D341Med (cell line): ENCODE measurements at regions not wholly inside any gene's neighbourhood (a gene's known extent, or its start where the extent isn't known, plus 50 kb on each side); places are given as distances from the start of the nearest gene placed in this dataset.

ENCODE experiments used
- DNase-seq: peaks from one replicate; pipeline ENCODE4 v3.0.0; 2012; ENCODE audit warnings: low spot score

GRCh38 chr16:63617990-63618763 is 1503.7 kb downstream of the CDH11 start:
- no peak for DNase-seq

- DNase-seq, result no peak
Measured at GRCh38 chr16:63617047-63617989, 1504.5 kb downstream of the CDH11 start.

- DNase-seq, result no peak
Measured at GRCh38 chr16:63614429-63614828, 1507.4 kb downstream of the CDH11 start.

- no peak for DNase-seq
Measured at GRCh38 chr16:63613701-63614100, 1508.2 kb downstream of the CDH11 start.

GRCh38 chr16:63612462-63613227 is 1509.2 kb downstream of the CDH11 start:
- no peak for DNase-seq

GRCh38 chr16:63606778-63607177 is 1515.1 kb downstream of the CDH11 start:
- DNase-seq, result no peak

- DNase-seq, result no peak
Measured at GRCh38 chr16:63602206-63602927, 1519.5 kb downstream of the CDH11 start.

- no peak for DNase-seq
Measured at GRCh38 chr16:63596716-63597115, 1525.1 kb downstream of the CDH11 start.

- DNase-seq, result no peak
Measured at GRCh38 chr16:63592852-63593251, 1529.0 kb downstream of the CDH11 start.

GRCh38 chr16:63581570-63581969 is 1540.3 kb downstream of the CDH11 start:
- no peak for DNase-seq

GRCh38 chr16:63578791-63579190 is 1542.6 kb upstream of the CDH8 start:
- DNase-seq, result no peak

- DNase-seq, result no peak
Measured at GRCh38 chr16:63577891-63578290, 1541.7 kb upstream of the CDH8 start.

- DNase-seq, result no peak
Measured at GRCh38 chr16:63575041-63575440, 1538.8 kb upstream of the CDH8 start.

GRCh38 chr16:63568164-63568563 is 1531.9 kb upstream of the CDH8 start:
- no peak for DNase-seq

GRCh38 chr16:63563819-63564505 is 1527.7 kb upstream of the CDH8 start:
- DNase-seq, result no peak

- DNase-seq, result no peak
Measured at GRCh38 chr16:63553980-63554379, 1517.7 kb upstream of the CDH8 start.

GRCh38 chr16:63539276-63539675 is 1503.0 kb upstream of the CDH8 start:
- no peak for DNase-seq

- DNase-seq, result no peak
Measured at GRCh38 chr16:63530974-63531373, 1494.7 kb upstream of the CDH8 start.

- no peak for DNase-seq
Measured at GRCh38 chr16:63530208-63530607, 1494.0 kb upstream of the CDH8 start.

- DNase-seq, result no peak
Measured at GRCh38 chr16:63527404-63527803, 1491.2 kb upstream of the CDH8 start.

- no peak for DNase-seq
Measured at GRCh38 chr16:63516394-63516793, 1480.2 kb upstream of the CDH8 start.
